Esophagus muscularis mucosa (tissue), 4 donors: ENCODE measurements at regions not wholly inside any gene's neighbourhood (a gene's known extent, or its start where the extent isn't known, plus 50 kb on each side); places are given as distances from the start of the nearest gene placed in this dataset.

Experiments used
- DNase-seq: peaks from one replicate; pipeline ENCODE4 v3.0.0-alpha.2; 2017; ENCODE audit errors: extremely low spot score
- H3K27ac ChIP-seq, 4 donors: fragments of 200-600 bp; sonication (generic); replicated peaks in 1 of 4; 1 replicate in 3 of 4; 2 replicates in 1 of 4; pipeline ENCODE4 v1.5.1; 2016 to 2019; ENCODE audit warnings: mild to moderate bottlenecking in 1 of 4
- H3K27me3 ChIP-seq, 4 donors: fragments of 200-600 bp; sonication (generic); one replicate each; pipeline versions ENCODE4 v1.5.1 to v1.6.0; 2016 to 2019
- H3K36me3 ChIP-seq, 4 donors: fragments of 200-600 bp; sonication (generic); one replicate each; pipeline ENCODE4 v1.5.1; 2016 to 2019
- H3K4me1 ChIP-seq, 4 donors: fragments of 200-600 bp; sonication (generic); one replicate each; pipeline ENCODE4 v1.5.1; 2016 to 2019
- H3K4me3 ChIP-seq, 4 donors: fragments of 200-600 bp; sonication (generic); 1 replicate in 2 of 4; 2 replicates in 2 of 4; pipeline ENCODE4 v1.5.1; 2016 to 2019; ENCODE audit warnings: mild to moderate bottlenecking in 4 of 4, moderate library complexity in 1 of 4
- H3K9me3 ChIP-seq, 4 donors: fragments of 200-600 bp; sonication (generic); 1 replicate in 3 of 4; 2 replicates in 1 of 4; pipeline ENCODE4 v1.5.1; 2016 to 2019
- CTCF ChIP-seq, 3 experiments: fragments of 200-600 bp in 2 of 3; fragments of 450-650 bp in 1 of 3; sonication (generic) in 2 of 3; IDR thresholded peaks; one replicate each; pipeline ENCODE4 v1.5.1; 2017 to 2019; ENCODE audit warnings: antibody characterized with exemption in 3 of 3, mild to moderate bottlenecking in 2 of 3, moderate library complexity in 1 of 3
- EP300 ChIP-seq: sonication (generic); formaldehyde crosslinking; IDR thresholded peaks from one replicate; pipeline ENCODE4 v1.6.1; 2017; ENCODE audit warnings: antibody characterized with exemption
- POLR2A ChIP-seq: fragments of 450-650 bp; IDR thresholded peaks from one replicate; pipeline ENCODE4 v1.6.1; 2017; ENCODE audit warnings: antibody characterized with exemption, moderate library complexity, mild to moderate bottlenecking, low read depth
- POLR2AphosphoS5 ChIP-seq, 2 donors: sonication (generic); formaldehyde crosslinking; IDR thresholded peaks; one replicate each; pipeline ENCODE4 v1.6.1; 2017; ENCODE audit warnings: antibody characterized with exemption in 2 of 2
- WGBS: methylation state at CpG from one replicate; pipeline ENCODE4 v1.1.5; 2018; 5-methylcytosine and 5-hydroxymethylcytosine counted together
- intact Hi-C: fragments of 100-400 bp; cut with DNase I; formaldehyde crosslinking; loops from one replicate; pipeline ENCODE4 v1.15.1; 2023

DNA sequence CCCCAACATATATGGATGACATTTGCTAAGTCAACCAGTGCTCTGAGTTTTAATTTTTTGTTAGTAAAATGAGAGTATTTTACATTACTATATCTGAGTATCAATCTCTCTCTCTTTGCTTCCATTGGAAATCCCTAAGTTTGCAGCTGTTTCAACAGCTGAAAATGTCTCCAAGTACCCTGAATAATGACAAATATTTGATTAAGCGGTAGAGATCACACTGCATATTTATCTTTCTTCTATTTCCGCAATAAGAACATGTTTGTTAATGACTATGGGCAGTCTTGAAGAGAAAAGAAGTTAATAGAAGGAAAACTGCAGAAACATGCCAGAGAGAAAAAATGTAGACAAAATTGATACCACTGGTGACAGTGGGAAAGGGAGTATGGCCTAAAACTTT is 1117.5 kb downstream of the NCAM2 start:
- whole genome bisulfite sequencing = 91% methylated on average over 2 of the region's 2 CpGs
- Histone ChIP-seq H3K36me3 (no peaks in the 10 kb centered on the region), H3K4me1 (no peaks in the 10 kb centered on the region), H3K27ac (no peak overlapping the region), H3K4me3 (no peak overlapping the region), H3K27me3 (no peaks in the 10 kb centered on the region), H3K9me3 (no peaks in the 10 kb centered on the region)
- intact Hi-C loops = no loop called here
- TF ChIP-seq POLR2A (no peak), CTCF (IDR thresholded peaks at IDR 0.05) (no peak), EP300 (no peak), POLR2AphosphoS5 (IDR thresholded peaks at IDR 0.05) (no peak)
- no peak for DNase-seq

DNA sequence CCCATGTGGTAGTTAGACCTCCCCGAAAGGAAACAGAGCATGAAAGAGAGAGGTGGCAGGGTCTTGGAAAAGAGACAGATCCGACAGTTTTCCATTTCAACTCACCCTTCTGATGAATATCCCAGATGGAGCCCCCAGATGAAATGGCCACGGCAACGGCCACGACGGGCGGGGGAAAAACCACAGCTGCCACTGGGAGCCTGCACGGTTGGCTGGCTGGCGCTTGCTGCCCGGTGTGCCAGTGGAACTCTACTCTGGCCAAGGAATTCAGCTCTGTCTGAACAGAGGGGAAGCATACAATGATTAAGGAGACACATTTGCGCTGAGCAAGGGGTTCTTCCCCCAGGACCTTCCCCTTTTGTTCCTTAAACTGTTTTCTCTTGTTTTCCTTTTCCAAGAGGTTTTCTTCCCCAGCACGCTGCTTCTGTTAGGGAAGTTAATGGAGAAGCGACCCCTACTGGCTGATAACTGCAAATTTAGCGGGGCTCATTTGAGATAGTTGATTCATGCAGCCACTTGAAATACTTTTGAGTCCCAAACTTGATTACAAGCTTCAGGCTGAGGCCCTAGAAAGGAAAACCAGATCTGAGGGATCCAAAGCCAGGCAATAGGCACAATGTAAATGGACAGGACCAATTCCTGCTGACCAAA is 1122.5 kb downstream of the NCAM2 start:
- intact Hi-C loops = no loop called here

DNA sequence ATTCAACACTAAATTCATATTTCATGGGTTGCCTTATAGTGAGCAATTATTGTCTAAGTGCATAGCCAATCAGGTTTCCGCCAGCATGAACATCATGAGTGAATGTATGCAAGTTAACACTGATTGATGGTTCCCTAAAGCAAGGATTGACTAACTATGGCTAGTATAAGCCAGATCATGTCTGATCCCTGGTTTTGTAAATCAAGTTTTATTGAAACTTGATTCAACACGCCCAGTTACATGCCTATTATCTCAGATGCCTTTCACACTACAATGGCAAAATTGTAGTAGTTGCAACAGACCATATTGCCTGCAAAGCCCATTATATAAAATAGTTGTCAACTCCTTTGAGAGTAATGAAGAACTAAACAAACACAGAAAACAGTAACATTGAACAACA is 1127.4 kb downstream of the NCAM2 start:
- intact Hi-C loops = no loop called here
- Histone ChIP-seq H3K36me3 (no peaks in the 10 kb centered on the region), H3K9me3 (no peaks in the 10 kb centered on the region), H3K4me1 (no peaks in the 10 kb centered on the region), H3K27me3 (no peaks in the 10 kb centered on the region), H3K4me3 (no peak overlapping the region), H3K27ac (no peak overlapping the region)
- DNase-seq = no peak
- TF ChIP-seq CTCF (IDR thresholded peaks at IDR 0.05) = no peak
- TF ChIP-seq EP300 = no peak
- TF ChIP-seq POLR2AphosphoS5 (IDR thresholded peaks at IDR 0.05) = no peak
- TF ChIP-seq POLR2A = no peak
- WGBS = 95% methylated on average over 2 of the region's 2 CpGs

More for the DNA sequence above, 1122.5 kb downstream of the NCAM2 start:
- Histone ChIP-seq H3K9me3 (no peaks in the 10 kb centered on the region), H3K27ac (no peak overlapping the region), H3K4me1 (no peaks in the 10 kb centered on the region), H3K4me3 (no peak overlapping the region), H3K36me3 (no peaks in the 10 kb centered on the region), H3K27me3 (no peaks in the 10 kb centered on the region)
- DNase-seq = no peak
- TF ChIP-seq EP300 = no peak
- TF ChIP-seq CTCF (IDR thresholded peaks at IDR 0.05) = no peak
- no peak for TF ChIP-seq POLR2AphosphoS5 (IDR thresholded peaks at IDR 0.05)
- TF ChIP-seq POLR2A = no peak
- WGBS = 84% methylated on average over 14 of the region's 14 CpGs

DNA sequence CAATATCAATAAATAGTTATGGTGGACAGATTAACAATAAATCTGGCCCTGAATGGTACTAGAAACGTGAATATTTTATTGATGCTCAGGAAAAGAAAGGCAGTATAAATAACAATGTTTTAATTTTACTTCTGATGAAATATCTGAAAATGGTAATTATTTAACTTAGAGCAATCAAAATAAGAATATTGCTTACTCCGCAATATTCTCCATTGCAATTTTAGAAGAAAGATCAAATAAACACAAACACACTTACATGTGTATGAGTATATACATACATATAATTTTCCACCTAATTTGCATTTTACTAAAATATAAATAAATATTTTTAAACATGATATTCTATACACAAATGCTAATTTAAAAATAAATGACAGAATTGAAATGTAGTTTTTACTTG is 1130.5 kb downstream of the NCAM2 start:
- intact Hi-C loops = no loop called here
- no peaks in the 10 kb centered on the region for H3K9me3 ChIP-seq
- H3K36me3 ChIP-seq = no peaks in the 10 kb centered on the region
- no peak overlapping the region for H3K4me3 ChIP-seq
- TF ChIP-seq CTCF (IDR thresholded peaks at IDR 0.05) (no peak), POLR2AphosphoS5 (IDR thresholded peaks at IDR 0.05) (no peak), EP300 (no peak), POLR2A (no peak)
- H3K27ac ChIP-seq = no peak overlapping the region
- H3K27me3 ChIP-seq = no peaks in the 10 kb centered on the region
- no peak for DNase-seq
- no peaks in the 10 kb centered on the region for H3K4me1 ChIP-seq
- WGBS = 81% methylated on average over 2 of the region's 2 CpGs

DNA sequence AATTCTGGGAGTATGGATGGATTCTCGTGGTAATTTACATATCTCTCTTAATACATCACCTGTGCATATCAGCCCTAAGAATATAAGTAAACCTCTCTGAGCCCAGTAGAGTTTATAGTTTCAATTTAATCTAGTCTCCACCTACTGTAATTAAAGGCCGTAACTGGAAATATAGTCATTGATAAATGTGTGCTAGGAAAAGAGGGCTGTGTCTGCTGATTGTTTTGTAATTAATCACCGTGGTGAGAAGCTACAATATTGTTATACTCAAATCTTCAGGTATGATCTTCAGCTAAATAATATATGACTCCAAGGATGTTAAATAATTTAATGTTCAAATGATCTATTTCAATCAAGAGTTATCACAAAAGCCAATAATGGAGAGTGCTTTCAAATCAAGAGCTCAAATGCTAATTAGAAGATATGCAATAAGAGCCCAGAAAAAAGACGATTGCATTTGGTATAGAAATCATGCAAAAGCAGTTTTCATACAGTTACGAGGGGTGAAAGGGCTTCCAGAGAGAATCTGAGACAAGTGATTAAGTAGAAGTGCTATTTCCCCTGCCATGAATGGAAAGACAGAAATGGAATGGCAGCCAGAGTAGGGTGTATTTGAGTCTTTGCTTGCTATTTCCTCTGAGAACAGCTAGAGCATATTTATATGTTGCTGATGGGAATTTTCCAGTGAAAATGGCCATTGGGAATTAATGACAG is 1134.3 kb downstream of the NCAM2 start:
- no peaks in the 10 kb centered on the region for H3K4me1 ChIP-seq
- no peaks in the 10 kb centered on the region for H3K36me3 ChIP-seq
- H3K4me3 ChIP-seq = no peak overlapping the region
- no peaks in the 10 kb centered on the region for H3K9me3 ChIP-seq
- WGBS = 78% methylated on average over 5 of the region's 5 CpGs
- TF ChIP-seq EP300 (no peak), POLR2A (no peak), POLR2AphosphoS5 (IDR thresholded peaks at IDR 0.05) (no peak), CTCF (IDR thresholded peaks at IDR 0.05) (no peak)
- no peak for DNase-seq
- H3K27me3 ChIP-seq = no peaks in the 10 kb centered on the region
- no peak overlapping the region for H3K27ac ChIP-seq
- intact Hi-C loops = no loop called here
